DND-41 (cell line): ENCODE measurements at regions not wholly inside any gene's neighbourhood (a gene's known extent, or its start where the extent isn't known, plus 50 kb on each side); places are given as distances from the start of the nearest gene placed in this dataset.

ENCODE experiments used
- ATAC-seq: fragments of 200-7000 bp; cut with Tn5 transposase; 3 replicates; pipeline ENCODE4 v1.9.1; 2021; ENCODE audit warnings: low read depth; ENCODE audit not compliant: insufficient read depth
- DNase-seq: peaks from one replicate; pipeline ENCODE4 v3.0.0-alpha.2; 2020
- H2AFZ ChIP-seq: 2 replicates; pipeline ENCODE4 v1.6.0; 2012; ENCODE audit warnings: low read depth, low read length
- H3K27ac ChIP-seq: 2 replicates; pipeline ENCODE4 v1.5.1; 2012; ENCODE audit warnings: low read length, inconsistent platforms
- H3K27me3 ChIP-seq: fragments of 200-600 bp; sonication (generic); 2 replicates; pipeline ENCODE4 v1.6.0; 2012; ENCODE audit warnings: low read length, mild to moderate bottlenecking, inconsistent platforms; ENCODE audit not compliant: insufficient read depth, poor library complexity
- H3K36me3 ChIP-seq: 2 replicates; pipeline ENCODE4 v1.5.1; 2012; ENCODE audit warnings: low read length, inconsistent platforms; ENCODE audit not compliant: insufficient read depth
- H3K4me1 ChIP-seq: 2 replicates; pipeline ENCODE4 v1.5.1; 2012; ENCODE audit warnings: mild to moderate bottlenecking, low read length; ENCODE audit not compliant: insufficient read depth
- H3K4me2 ChIP-seq: 2 replicates; pipeline ENCODE4 v1.6.0; 2012; ENCODE audit warnings: mild to moderate bottlenecking, moderate library complexity, low read length, inconsistent platforms; ENCODE audit not compliant: insufficient read depth
- H3K4me3 ChIP-seq, 2 experiments: fragments of 200-600 bp in 1 of 2; shearing (Covaris generic) in 1 of 2; 2 replicates each; pipeline ENCODE4 v1.5.1; 2012 to 2016; ENCODE audit warnings: inconsistent platforms in 2 of 2, low read length in 2 of 2, mild to moderate bottlenecking in 2 of 2, low read depth in 1 of 2, moderate library complexity in 1 of 2
- H3K79me2 ChIP-seq: 2 replicates; pipeline ENCODE4 v1.6.0; 2012; ENCODE audit warnings: low read length, inconsistent platforms; ENCODE audit not compliant: insufficient read depth
- H3K9ac ChIP-seq: 2 replicates; pipeline ENCODE4 v1.6.0; 2012; ENCODE audit warnings: low read depth, mild to moderate bottlenecking, inconsistent platforms, low read length, moderate library complexity
- H3K9me3 ChIP-seq: 2 replicates; pipeline ENCODE4 v1.5.1; 2012; ENCODE audit warnings: low read length, moderate library complexity, mild to moderate bottlenecking, inconsistent platforms; ENCODE audit not compliant: insufficient read depth, severe bottlenecking
- H4K20me1 ChIP-seq: 2 replicates; pipeline ENCODE4 v1.6.0; 2012; ENCODE audit warnings: low read length; ENCODE audit not compliant: insufficient read depth
- CTCF ChIP-seq: IDR thresholded peaks from 2 replicates; pipeline ENCODE4 v1.5.1; 2012; ENCODE audit warnings: borderline replicate concordance, low read length, moderate library complexity, mild to moderate bottlenecking; ENCODE audit not compliant: poor library complexity, severe bottlenecking; ENCODE audit errors: extremely low read depth
- EZH2 ChIP-seq: IDR thresholded peaks from 3 replicates; pipeline ENCODE4 v1.6.1; 2012; ENCODE audit warnings: borderline replicate concordance, low read depth, mild to moderate bottlenecking, moderate library complexity, low read length, inconsistent platforms; ENCODE audit not compliant: severe bottlenecking

- no peak overlapping the region for H2AFZ ChIP-seq
- H3K27ac ChIP-seq: no peak overlapping the region
- no peaks in the 10 kb centered on the region for H3K4me1 ChIP-seq
- DNase-seq (no peak), ATAC-seq (peak; percentile 63)
- no peaks in the 10 kb centered on the region for H3K79me2 ChIP-seq
- no peaks in the 10 kb centered on the region for H3K27me3 ChIP-seq
- no peak overlapping the region for H3K9ac ChIP-seq
- H3K36me3 ChIP-seq: no peaks in the 10 kb centered on the region
- no peak for TF ChIP-seq EZH2
- TF ChIP-seq CTCF: peak; percentile 52
- H4K20me1 ChIP-seq: no peaks in the 10 kb centered on the region
- H3K4me2 ChIP-seq: no peak overlapping the region
- H3K4me3 ChIP-seq: no peak overlapping the region
- H3K9me3 ChIP-seq: no peaks in the 10 kb centered on the region
Observed at GRCh38 chr2:155368934-155369333, 670.4 kb downstream of the KCNJ3 start.

GRCh38 chr2:155364766-155365165 lies 666.3 kb downstream of the KCNJ3 start:
- Histone ChIP-seq H3K4me2 (no peak overlapping the region), H4K20me1 (no peaks in the 10 kb centered on the region), H3K4me1 (no peaks in the 10 kb centered on the region), H3K79me2 (no peaks in the 10 kb centered on the region), H3K9ac (no peak overlapping the region), H2AFZ (no peak overlapping the region), H3K4me3 (no peak overlapping the region), H3K36me3 (no peaks in the 10 kb centered on the region), H3K9me3 (no peaks in the 10 kb centered on the region), H3K27ac (no peak overlapping the region), H3K27me3 (no peaks in the 10 kb centered on the region)
- ATAC-seq (no peak), DNase-seq (no peak)
- TF ChIP-seq CTCF (no peak), EZH2 (no peak)

- DNase-seq (no peak), ATAC-seq (no peak)
- H3K9me3 ChIP-seq: no peaks in the 10 kb centered on the region
- H3K27me3 ChIP-seq: no peaks in the 10 kb centered on the region
- H3K27ac ChIP-seq: no peak overlapping the region
- no peaks in the 10 kb centered on the region for H3K4me1 ChIP-seq
- H3K79me2 ChIP-seq: no peaks in the 10 kb centered on the region
- H2AFZ ChIP-seq: no peak overlapping the region
- no peak overlapping the region for H3K4me2 ChIP-seq
- H3K36me3 ChIP-seq: no peaks in the 10 kb centered on the region
- no peak overlapping the region for H3K4me3 ChIP-seq
- no peaks in the 10 kb centered on the region for H4K20me1 ChIP-seq
- no peak overlapping the region for H3K9ac ChIP-seq
- TF ChIP-seq CTCF (no peak), EZH2 (no peak)
Observed at GRCh38 chr2:155363349-155363888, 664.9 kb downstream of the KCNJ3 start.

- H3K9ac ChIP-seq: no peak overlapping the region
- no peaks in the 10 kb centered on the region for H3K27me3 ChIP-seq
- H4K20me1 ChIP-seq: no peaks in the 10 kb centered on the region
- no peaks in the 10 kb centered on the region for H3K79me2 ChIP-seq
- DNase-seq (no peak), ATAC-seq (no peak)
- H3K4me2 ChIP-seq: no peak overlapping the region
- H3K9me3 ChIP-seq: peaks cover 3% of the 10 kb centered on the region
- H3K27ac ChIP-seq: no peak overlapping the region
- no peak overlapping the region for H2AFZ ChIP-seq
- no peaks in the 10 kb centered on the region for H3K4me1 ChIP-seq
- TF ChIP-seq EZH2 (no peak), CTCF (no peak)
- no peaks in the 10 kb centered on the region for H3K36me3 ChIP-seq
- no peak overlapping the region for H3K4me3 ChIP-seq
Observed at GRCh38 chr2:155357172-155357571, 658.7 kb downstream of the KCNJ3 start.
